HS-27A (cell line): ENCODE measurements at regions not wholly inside any gene's neighbourhood (a gene's known extent, or its start where the extent isn't known, plus 50 kb on each side); places are given as distances from the start of the nearest gene placed in this dataset.

Experiments
- DNase-seq: peaks from one replicate; pipeline ENCODE4 v3.0.0-alpha.2; 2012; ENCODE audit warnings: low read depth, missing footprints

- no peak for DNase-seq
Measured at GRCh38 chr21:43364261-43364510, 62.7 kb downstream of the SIK1 start.

DNA sequence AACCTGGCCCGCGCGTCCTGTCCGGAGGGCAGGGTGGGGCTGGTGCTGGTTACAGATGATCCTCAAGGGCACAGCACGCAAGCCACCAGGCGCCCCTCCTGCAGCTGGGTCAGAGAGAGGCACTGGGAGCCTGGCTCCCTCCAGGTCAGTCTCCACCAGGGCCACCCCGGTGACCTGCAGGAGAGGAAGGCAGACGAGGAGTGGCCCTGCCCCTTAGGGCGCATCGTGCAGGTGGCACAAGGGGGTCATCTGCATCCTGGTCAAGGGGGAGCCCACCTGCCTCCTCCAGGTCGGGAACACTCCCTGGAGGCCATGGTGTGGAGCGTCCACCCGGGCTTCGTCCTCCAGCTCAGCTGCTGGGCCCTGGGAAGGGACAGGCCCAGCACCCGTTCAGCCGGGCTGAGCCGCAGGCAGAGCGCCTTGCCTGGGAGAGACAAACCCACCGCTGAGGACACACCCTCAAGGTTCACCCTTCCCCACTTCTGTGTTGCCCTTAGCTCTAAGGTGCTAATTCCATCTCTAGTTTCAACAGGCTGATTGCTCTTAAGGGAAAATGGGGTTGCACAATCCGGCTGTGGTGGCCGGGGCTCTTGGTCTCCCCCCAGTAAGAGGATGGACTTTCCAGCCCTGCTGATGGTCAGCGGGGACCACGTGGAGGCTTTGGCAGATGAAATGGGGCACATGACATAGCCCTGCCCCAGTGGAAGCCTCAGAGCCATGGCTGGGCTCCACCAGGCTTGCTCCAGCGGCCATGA, 63.2 kb downstream of the SIK1 start:
- DNase-seq = no peak

GRCh38 chr21:43362915-43363314, 64.0 kb downstream of the SIK1 start:
- DNase-seq = no peak

DNA sequence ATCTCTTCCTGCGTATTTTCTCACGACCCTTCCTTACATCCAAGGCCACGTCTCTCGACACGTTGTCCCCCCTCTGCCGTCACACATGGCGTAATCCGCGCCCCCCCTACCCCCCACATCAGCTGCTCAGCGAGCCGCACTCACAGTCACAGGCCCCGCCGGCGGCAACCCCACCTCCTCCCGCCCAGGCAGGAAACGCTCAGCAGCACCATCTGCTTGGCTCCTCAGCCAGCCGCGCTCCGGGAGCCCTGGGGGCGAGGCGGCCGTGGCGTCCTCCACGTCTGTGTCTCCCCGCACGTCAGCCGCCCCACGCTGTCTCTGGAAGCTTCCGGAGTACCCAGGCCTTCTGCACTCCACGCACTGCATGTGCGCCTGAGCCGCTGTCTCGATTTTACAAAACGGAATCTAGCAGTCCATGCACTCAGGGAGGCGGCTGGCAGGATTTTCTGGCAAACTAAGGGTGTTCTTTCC, 64.6 kb downstream of the SIK1 start:
- no peak for DNase-seq

DNA sequence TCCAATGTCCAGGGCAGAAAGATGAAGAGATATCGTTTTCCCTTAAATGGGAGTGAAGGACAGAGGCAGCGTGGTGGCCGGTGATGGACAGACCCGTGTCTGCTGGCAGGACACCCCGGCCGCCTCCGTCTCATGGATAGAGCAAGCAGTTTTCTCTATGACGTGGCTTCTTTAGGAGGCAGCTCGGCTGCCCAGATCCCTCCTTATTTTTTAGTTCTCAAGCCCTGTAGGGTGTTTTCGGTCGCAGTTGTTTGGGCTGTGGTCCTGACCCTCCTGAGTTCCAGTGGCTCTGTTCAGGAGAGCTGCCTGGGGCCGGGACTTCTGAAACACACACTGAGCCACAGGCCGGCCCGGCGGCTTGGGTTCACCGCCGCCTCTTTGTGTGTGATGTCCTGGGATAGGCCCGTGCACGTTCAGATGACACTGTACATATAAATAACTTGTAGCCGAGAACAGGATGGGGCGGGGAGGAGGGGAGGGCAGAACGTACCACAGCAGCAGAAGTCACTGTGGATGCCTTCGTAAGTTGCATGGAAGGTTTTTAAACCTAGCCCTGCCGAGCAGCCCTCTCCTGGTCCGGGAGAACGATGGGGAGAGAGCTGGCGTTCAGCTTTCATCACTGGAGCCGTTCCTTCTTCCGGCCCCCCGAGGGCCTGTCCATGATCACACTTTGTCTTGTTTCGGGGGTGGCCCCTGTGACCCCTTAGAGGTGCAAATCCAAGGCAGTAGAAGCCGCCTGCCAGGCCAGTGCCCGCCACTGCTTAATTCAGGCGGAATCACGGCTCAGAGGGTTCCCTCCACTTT, 65.2 kb downstream of the SIK1 start:
- DNase-seq = no peak

DNA sequence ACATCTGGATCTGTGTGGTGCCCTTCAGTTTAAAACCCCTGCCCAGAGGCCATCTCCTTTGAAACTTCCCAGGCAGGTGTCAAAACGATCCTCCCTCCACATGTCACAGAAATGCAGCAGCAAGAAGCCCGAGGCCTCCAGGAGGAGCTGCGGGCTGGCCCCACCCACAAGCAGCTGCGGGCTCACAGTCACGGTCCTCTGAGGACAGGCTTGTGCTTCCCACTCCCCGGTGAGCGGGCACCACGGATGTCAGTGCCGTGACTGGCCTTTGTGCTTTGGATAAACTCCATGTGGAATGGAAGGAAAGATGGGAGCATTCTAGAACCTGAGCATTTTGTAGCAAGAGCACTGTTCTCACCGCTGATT, 65.8 kb downstream of the SIK1 start:
- DNase-seq = no peak

- DNase-seq = no peak
Measured at GRCh38 chr21:43360441-43361126, 66.3 kb downstream of the SIK1 start.

- DNase-seq = no peak
Measured at GRCh38 chr21:43358940-43359822, 67.8 kb downstream of the SIK1 start.

DNA sequence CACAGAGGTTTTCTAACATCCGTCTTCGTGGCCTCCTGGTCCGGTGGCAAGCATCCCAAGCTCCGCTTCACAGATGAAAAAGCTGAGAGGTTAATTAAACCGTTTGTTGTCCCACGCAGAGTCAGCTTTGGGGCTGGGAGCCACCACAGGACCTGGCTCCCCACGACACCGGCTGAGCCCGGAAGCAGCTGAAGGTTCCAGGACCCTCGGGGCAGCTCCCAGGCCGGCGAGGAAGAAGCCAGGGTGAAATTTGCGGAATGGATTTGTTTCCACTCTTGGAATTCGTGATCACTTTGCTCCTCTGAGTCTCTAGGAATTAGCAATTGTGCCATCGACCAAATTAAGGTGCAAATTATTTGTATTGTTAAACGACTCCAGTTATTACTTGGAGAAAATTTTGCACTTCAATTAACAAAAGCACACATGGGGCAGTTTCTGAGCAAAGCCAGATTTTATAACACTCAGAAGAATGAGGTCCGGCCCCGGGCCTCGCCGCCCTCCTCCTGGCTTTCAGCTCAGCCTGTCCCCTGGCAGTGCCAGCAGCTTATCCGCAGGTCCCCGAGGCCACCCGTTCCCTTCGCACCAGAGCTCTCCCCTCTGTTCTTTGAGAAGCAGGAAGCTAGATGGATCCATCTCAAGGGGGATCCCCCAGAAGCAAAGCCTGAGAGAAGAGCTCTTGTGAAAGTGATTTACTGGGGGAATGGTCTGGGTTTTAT, 69.1 kb downstream of the SIK1 start:
- no peak for DNase-seq

- no peak for DNase-seq
Measured at GRCh38 chr21:43355925-43356289, 71.0 kb downstream of the SIK1 start.

GRCh38 chr21:43355266-43355924, 71.5 kb downstream of the SIK1 start:
- DNase-seq = no peak

DNA sequence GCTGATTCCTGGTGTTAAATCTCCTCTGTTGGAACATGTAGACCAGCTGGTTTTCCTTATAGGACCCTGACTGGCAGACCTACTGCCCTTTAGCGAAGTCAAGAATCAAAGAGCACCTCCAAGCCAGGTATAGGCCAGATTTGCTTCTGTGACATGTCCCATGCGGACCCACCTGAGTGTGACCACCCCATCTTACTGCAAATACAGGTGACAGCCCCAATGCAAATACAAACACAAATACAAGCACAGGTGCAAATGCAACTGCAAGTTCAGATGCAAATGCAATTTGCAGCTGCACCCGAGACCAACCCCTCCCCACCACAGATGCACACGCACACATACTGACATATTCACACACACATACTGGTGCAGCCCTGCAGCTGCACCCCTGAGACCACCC, 72.3 kb downstream of the SIK1 start:
- DNase-seq = no peak

DNA sequence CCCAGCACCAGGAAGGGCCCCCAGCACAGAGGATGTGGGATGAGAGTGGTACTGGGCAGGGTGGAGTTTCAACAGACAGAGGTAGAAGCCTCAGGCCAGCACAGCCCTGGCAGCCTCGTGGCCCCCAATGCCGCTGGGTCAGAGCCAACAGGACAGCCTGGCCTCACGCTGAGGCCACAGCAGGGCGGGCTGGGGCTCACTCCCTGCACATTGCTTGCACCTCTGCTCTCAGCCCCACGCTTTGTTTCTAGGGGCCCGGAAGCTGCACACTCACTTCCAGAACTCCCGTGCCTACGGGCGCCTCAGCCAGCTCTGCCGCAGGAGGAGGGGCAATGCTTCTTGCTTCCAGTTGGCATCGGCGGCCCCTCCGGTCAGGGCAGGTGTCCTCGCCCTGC, 72.9 kb downstream of the SIK1 start:
- DNase-seq = no peak

DNA sequence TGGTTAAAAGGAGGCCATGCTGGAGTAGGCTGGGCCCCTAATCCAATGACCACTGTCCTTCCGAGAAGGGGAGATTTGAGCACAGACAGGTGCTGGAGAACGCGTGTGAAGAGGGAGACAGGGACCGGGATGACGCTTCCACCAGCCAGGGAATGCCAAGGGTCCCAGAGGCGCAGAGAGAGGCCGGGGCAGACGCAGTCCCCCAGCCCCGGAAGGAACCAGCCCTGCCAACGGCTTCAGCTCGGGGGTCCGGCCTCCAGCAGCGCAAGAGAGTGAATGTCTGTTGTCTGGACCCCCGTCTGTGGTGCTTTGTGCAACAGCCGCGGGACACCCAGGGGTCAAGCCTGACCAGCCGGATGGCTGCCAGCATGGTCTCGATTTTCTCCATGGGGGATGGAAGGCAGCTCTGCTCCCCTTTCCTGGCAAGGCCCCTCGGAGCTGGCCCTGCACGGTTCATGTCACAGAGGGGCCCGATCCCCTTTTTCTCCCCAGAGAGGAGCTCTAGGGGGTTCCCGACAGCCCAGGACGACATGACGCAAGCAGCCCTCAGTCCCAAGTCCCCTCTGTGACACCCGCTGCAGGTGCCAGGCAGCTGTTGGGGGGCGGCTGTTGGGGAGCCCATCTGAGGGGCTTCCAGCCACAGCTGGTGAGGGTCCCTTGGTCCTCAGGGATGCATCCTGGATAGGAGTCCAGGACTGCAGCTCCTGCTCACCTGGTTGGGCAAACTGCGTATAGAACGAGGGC, 73.5 kb downstream of the SIK1 start:
- DNase-seq = no peak

GRCh38 chr21:43352568-43353281, 74.2 kb downstream of the SIK1 start:
- DNase-seq = no peak

GRCh38 chr21:43352154-43352537, 74.8 kb downstream of the SIK1 start:
- no peak for DNase-seq

DNA sequence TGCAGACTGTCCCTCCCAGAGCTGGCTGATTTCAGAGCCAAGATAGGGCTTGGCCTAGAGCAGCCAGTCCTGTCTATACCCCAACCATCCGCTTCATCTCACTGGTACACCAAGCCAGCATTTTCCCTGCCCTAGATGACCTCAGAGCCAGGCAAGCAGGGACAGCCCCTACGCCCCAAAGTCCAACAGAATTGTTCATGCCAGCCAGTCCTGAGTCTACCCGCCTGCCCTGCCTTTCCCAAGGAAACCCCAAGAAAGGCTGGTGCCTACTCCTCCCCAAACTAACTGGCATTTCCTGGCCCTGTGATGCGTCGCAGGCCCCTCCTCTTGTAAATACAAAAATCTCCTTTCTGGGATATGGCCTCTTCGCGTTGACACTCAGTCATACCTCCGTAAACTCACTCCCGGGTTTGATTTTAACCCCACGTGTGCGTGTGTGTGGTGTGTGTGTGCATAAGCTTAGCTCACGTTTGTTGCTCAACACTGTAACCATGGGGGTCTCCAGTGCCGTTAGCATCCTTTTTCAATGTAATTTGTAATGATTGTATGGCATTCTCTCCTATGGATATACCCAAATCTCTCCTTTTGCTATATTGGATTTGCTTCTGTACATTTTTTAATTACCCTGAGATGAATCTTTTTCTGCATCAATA, 75.3 kb downstream of the SIK1 start:
- DNase-seq = no peak

DNA sequence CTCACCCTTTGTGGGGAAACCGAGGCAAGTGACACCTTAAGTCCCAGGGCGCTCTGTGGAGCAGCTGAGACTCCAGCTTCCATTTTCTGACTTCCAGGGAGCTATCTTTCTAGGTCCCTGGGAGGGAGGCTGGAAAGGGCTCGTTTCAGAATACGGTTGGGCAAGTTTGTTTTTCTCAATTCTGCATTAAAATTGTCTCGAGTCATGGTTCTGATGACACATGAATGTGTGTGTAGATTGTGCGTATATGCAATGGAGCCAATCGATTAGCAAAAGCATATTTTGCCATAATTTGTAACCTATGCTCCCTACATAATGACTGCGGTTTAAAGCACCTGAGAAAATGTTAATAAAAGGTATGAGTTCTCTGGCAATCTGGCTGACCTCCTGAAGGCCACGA, 77.3 kb downstream of the SIK1 start:
- no peak for DNase-seq

GRCh38 chr21:43348801-43349261, 78.1 kb downstream of the SIK1 start:
- no peak for DNase-seq
